ENCODE measurements at regions not wholly inside any gene's neighbourhood (a gene's known extent, or its start where the extent isn't known, plus 50 kb on each side); places are given as distances from the start of the nearest gene placed in this dataset.

DNA sequence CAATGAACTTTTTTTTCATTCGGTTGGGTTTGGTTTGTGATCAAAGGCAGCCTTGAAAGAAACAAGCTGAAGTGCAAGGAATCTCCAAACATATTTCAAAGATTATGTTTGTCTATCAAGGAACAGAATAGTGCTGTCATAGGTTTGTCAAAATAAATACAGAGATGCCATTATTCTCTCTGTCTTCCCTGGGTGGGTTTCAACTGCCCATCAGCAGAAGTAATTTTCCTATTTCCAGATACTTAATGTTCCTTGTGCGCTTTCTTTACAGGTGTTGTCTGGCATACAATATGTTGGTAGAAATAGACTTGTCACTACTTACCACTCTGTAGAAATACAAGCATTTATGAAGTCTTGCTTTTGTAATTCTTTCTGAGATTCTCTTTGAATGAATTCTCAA is 294.9 kb downstream of the PDHA2 start:
- TF ChIP-seq POLR2A (IDR thresholded peaks at IDR 0.05) (no peak), EP300 (IDR thresholded peaks at IDR 0.05) (no peak), POLR2AphosphoS5 (IDR thresholded peaks at IDR 0.05) (no peak)
- TF ChIP-seq, protein P1, sequence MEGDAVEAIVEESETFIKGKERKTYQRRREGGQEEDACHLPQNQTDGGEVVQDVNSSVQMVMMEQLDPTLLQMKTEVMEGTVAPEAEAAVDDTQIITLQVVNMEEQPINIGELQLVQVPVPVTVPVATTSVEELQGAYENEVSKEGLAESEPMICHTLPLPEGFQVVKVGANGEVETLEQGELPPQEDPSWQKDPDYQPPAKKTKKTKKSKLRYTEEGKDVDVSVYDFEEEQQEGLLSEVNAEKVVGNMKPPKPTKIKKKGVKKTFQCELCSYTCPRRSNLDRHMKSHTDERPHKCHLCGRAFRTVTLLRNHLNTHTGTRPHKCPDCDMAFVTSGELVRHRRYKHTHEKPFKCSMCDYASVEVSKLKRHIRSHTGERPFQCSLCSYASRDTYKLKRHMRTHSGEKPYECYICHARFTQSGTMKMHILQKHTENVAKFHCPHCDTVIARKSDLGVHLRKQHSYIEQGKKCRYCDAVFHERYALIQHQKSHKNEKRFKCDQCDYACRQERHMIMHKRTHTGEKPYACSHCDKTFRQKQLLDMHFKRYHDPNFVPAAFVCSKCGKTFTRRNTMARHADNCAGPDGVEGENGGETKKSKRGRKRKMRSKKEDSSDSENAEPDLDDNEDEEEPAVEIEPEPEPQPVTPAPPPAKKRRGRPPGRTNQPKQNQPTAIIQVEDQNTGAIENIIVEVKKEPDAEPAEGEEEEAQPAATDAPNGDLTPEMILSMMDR (IDR thresholded peaks at IDR 0.05), result no peak

All from suprapubic skin (tissue), 4 donors.